ENCODE measurements at regions not wholly inside any gene's neighbourhood (a gene's known extent, or its start where the extent isn't known, plus 50 kb on each side); places are given as distances from the start of the nearest gene placed in this dataset.

GRCh38 chr1:59081795-59082194 lies 215.1 kb upstream of the FGGY start:
- H3K36me3 ChIP-seq (ENCODE audit: control insufficient read depth, insufficient read depth, low read length): no peaks in the 10 kb centered on the region
- DNase-seq (ENCODE audit: low read depth): peak; percentile 40
- TF ChIP-seq CTCF (IDR thresholded peaks at IDR 0.05; ENCODE audit: insufficient read depth, low read length, severe bottlenecking): no peak
- no peak for FAIRE-seq
- H3K27me3 ChIP-seq (ENCODE audit: control insufficient read depth, insufficient read depth, low read length): no peaks in the 10 kb centered on the region
- H3K4me3 ChIP-seq (ENCODE audit: low read depth, low read length): no peak overlapping the region

GRCh38 chr1:59083946-59084865 lies 212.7 kb upstream of the FGGY start:
- FAIRE-seq: no peak
- H3K4me3 ChIP-seq (ENCODE audit: low read depth, low read length): no peak overlapping the region
- no peaks in the 10 kb centered on the region for H3K27me3 ChIP-seq (ENCODE audit: control insufficient read depth, insufficient read depth, low read length)
- peak; percentile 44 for DNase-seq (ENCODE audit: low read depth)
- TF ChIP-seq CTCF (IDR thresholded peaks at IDR 0.05; ENCODE audit: insufficient read depth, low read length, severe bottlenecking): no peak
- H3K36me3 ChIP-seq (ENCODE audit: control insufficient read depth, insufficient read depth, low read length): no peaks in the 10 kb centered on the region

- no peak for FAIRE-seq
- TF ChIP-seq CTCF (IDR thresholded peaks at IDR 0.05; ENCODE audit: insufficient read depth, low read length, severe bottlenecking): no peak
- DNase-seq (ENCODE audit: low read depth): no peak
- Histone ChIP-seq H3K36me3 (ENCODE audit: control insufficient read depth, insufficient read depth, low read length) (no peaks in the 10 kb centered on the region), H3K27me3 (ENCODE audit: control insufficient read depth, insufficient read depth, low read length) (no peaks in the 10 kb centered on the region), H3K4me3 (ENCODE audit: low read depth, low read length) (no peak overlapping the region)
Measured at GRCh38 chr1:59085101-59085500, 211.8 kb upstream of the FGGY start.

GRCh38 chr1:59089036-59089798 lies 207.7 kb upstream of the FGGY start:
- no peak for DNase-seq (ENCODE audit: low read depth)

GRCh38 chr1:59089922-59090457 lies 206.9 kb upstream of the FGGY start:
- H3K27me3 ChIP-seq (ENCODE audit: control insufficient read depth, insufficient read depth, low read length): no peaks in the 10 kb centered on the region
- no peak for FAIRE-seq
- no peaks in the 10 kb centered on the region for H3K36me3 ChIP-seq (ENCODE audit: control insufficient read depth, insufficient read depth, low read length)
- H3K4me3 ChIP-seq (ENCODE audit: low read depth, low read length): no peak overlapping the region
- no peak for TF ChIP-seq CTCF (IDR thresholded peaks at IDR 0.05; ENCODE audit: insufficient read depth, low read length, severe bottlenecking)
- DNase-seq (ENCODE audit: low read depth): peak; percentile 38

More at GRCh38 chr1:59089036-59089798, 207.7 kb upstream of the FGGY start:
- Histone ChIP-seq H3K4me3 (ENCODE audit: low read depth, low read length) (no peak overlapping the region), H3K27me3 (ENCODE audit: control insufficient read depth, insufficient read depth, low read length) (no peaks in the 10 kb centered on the region), H3K36me3 (ENCODE audit: control insufficient read depth, insufficient read depth, low read length) (no peaks in the 10 kb centered on the region)
- FAIRE-seq: no peak
- no peak for TF ChIP-seq CTCF (IDR thresholded peaks at IDR 0.05; ENCODE audit: insufficient read depth, low read length, severe bottlenecking)
